ENCODE measurements at regions not wholly inside any gene's neighbourhood (a gene's known extent, or its start where the extent isn't known, plus 50 kb on each side); places are given as distances from the start of the nearest gene placed in this dataset.
"Not testable (repeated sequence)": the region's sequence is repeated elsewhere in the genome, so short reads cannot be mapped to it uniquely, and the experiment has no call there.

- DNase-seq (ENCODE audit: low read depth) = no peak
These were observed 63.1 kb downstream of the MTNR1B start for GRCh38 chr11:93032580-93032979.

DNA sequence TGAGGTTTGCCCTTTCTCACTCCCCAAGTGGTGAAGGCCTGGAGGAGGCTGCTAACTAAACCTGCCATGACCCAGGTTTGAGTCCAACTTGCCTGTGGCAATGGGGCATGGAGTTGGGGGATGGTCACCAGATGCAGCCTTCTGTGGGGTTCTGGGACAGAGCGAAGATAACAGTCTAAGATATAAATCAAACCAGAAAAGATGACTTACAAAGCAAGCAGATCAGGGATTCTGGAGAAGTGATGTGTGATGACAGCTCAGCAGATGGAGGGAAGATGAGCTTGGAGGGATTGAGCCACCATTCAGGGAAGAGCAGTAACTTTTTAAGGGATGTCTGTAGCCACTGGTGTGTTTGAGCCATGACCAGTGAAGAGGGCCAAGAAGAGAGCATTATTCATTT is 63.6 kb downstream of the MTNR1B start:
- no peak for DNase-seq (ENCODE audit: low read depth)

GRCh38 chr11:93034031-93034722 is 64.7 kb downstream of the MTNR1B start:
- DNase-seq (ENCODE audit: low read depth) = no peak

GRCh38 chr11:93034723-93035039 is 65.2 kb downstream of the MTNR1B start:
- DNase-seq (ENCODE audit: low read depth) = no peak

DNA sequence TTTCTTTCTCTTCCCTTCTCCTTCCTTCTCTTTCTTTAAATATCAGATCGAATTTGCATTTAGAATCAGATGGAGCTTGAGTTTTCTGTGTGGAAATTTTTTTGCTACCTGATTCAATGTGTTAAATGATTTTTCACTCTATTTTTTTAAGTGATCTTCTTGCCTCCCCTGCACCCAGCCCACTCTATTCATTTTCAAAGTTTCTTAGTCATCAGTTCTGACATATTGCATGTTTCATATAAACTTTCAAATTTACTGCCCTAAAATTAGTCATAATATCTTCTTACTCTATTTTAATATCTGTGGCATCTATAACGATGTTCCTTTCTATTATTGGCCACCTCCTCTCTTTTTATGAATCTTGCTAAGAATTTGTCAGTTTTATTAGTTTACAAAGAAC is 69.1 kb downstream of the MTNR1B start:
- no peak for DNase-seq (ENCODE audit: low read depth)

GRCh38 chr11:93039531-93040240 is 70.2 kb downstream of the MTNR1B start:
- DNase-seq (ENCODE audit: low read depth) = no peak

GRCh38 chr11:93041682-93042081 is 72.2 kb downstream of the MTNR1B start:
- DNase-seq (ENCODE audit: low read depth) = no peak

DNA sequence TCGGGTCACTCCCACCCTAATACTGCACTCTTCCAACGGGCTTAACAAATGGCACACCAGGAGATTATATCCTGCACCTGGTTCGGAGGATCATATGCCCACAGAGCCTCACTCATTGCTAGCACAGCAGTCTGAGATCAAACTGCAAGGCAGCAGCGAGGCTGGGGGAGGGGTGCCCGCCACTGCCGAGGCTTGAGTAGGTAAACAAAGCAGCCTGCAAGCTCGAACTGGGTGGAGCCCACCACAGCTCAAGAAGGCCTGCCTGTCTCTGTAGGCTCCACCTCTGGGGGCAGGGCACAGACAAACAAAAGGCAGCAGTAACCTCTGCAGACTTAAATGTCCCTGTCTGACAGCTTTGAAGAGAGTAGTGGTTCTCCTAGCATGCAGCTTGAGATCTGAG is 73.7 kb downstream of the MTNR1B start:
- DNase-seq (ENCODE audit: low read depth) = not testable (repeated sequence)

GRCh38 chr11:93049740-93050139 is 80.3 kb downstream of the MTNR1B start:
- no peak for DNase-seq (ENCODE audit: low read depth)

DNA sequence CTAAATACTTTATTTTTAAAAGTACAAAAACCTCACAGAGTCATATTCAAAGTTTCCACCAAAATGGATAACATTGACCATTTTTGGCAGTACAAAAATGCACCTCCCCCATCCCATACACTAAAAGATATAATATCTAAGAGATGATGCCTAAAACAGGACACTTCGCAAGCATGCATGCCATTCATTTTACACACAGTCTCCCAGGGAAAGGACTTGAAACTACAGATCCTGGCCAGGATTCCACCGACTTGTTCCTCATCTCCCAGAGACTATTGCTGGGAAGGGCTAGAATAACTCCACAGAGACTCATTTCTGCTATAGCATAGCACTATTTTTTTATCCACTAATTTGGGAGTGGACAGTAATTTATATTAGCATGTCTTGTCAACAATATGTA is 81.7 kb downstream of the MTNR1B start:
- peak; percentile 40 for DNase-seq (ENCODE audit: low read depth)

DNA sequence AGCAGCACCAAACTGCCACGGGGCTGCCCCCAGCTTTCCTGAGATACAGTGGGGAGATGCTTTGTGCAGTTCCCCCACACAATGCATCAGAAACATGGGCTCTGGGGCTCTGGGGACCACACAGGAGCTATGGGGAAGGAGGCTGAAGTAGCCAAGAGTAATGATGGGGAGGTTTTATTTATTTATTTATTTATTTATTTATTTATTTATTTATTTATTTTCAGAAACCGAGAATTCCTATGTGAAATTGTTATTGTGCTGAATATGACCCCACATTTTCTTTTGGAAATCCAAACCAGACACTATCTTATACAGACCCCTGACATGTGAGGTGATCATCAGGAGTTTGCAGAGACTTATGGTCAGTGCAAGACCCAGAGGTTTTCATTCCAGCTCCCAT is 84.4 kb downstream of the MTNR1B start:
- no peak for DNase-seq (ENCODE audit: low read depth)

- DNase-seq (ENCODE audit: low read depth) = no peak
These were observed 84.8 kb downstream of the MTNR1B start for GRCh38 chr11:93054279-93054678.

GRCh38 chr11:93054881-93055280 is 85.4 kb downstream of the MTNR1B start:
- DNase-seq (ENCODE audit: low read depth) = peak; percentile 94

GRCh38 chr11:93059117-93059957 is 89.9 kb downstream of the MTNR1B start:
- peak; percentile 57 for DNase-seq (ENCODE audit: low read depth)

GRCh38 chr11:93063086-93063485 is 93.6 kb downstream of the MTNR1B start:
- no peak for DNase-seq (ENCODE audit: low read depth)

DNA sequence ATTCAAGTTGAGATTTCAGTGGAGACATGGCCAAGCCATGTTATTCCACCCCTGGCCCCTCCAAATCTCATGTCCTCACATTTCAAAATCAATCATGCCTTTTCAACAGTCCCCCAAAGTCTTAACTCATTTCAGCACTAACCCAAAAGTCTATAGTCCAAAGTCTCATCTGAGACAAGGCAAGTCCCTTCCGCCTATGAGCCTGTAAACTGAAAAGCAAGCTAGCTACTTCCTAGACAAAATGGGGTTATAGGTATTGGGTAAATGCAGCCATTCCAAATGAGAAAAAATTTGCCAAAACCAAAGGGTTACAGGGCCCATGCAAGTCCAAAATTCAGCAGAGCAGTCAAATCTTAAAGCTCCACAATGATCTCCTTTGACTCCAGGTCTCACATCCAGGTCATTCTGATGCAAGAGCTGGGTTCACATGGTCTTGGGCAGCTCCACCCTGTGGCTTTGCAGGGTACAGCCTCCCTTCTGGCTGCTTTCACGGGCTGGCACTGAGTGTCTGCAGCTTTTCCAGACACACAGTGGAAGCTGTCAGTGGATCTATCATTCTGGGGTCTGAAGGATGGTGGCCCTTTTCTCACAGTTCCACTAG is 95.7 kb downstream of the MTNR1B start:
- not testable (repeated sequence) for DNase-seq (ENCODE audit: low read depth)

GRCh38 chr11:93067881-93068390 is 98.5 kb downstream of the MTNR1B start:
- no peak for DNase-seq (ENCODE audit: low read depth)

DNA sequence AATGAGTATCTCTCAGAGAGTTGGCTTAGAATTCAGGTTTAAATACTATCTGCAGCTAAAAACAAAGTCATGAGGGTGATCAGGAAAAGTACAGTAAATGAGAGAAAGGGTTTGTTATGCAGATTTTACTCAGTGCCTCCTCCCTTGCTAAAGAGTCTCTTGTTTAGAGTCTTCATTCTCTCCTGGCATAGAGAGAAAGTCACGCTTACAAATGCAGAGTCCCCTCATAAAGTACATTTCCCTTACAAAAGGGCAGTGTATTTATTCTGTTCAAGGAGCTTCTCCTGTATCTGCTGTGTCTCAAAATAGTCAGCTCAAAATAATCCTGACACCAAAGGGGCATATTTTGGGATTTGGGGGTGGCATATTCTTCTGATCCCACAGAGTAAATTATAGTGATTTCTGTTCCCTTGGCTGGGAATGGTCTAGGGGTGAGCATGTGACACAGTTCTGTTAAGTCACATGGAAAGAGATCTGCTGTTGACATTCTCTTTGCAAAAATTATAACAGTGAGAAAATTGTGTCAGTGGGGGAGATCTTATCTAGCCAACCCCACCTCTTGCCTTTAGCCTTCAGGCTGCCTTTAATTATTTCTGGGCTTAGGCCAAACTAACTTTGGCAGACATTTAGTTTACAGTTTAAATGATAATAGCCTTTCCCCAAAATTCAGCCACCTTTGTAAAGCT is 102.9 kb downstream of the MTNR1B start:
- no peak for DNase-seq (ENCODE audit: low read depth)

DNA sequence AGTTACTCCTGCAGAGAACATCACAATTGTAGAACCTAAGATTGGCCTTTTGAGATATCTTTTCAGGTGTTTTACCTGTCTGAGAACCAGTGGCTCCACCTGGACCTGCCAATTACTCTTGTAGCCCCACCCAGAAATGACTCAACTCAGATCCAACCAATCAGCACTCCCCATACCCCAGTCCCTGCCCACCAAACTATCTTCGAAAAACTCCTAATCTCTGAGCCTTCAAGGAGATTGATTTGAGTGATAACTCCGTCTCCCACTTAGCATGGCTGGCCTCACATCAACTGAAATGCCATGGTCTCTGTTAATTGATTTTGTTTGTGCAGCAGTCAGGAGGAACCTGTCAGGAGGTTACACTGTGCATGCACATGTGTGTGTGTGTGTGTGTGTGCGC is 103.6 kb downstream of the MTNR1B start:
- no peak for DNase-seq (ENCODE audit: low read depth)

DNA sequence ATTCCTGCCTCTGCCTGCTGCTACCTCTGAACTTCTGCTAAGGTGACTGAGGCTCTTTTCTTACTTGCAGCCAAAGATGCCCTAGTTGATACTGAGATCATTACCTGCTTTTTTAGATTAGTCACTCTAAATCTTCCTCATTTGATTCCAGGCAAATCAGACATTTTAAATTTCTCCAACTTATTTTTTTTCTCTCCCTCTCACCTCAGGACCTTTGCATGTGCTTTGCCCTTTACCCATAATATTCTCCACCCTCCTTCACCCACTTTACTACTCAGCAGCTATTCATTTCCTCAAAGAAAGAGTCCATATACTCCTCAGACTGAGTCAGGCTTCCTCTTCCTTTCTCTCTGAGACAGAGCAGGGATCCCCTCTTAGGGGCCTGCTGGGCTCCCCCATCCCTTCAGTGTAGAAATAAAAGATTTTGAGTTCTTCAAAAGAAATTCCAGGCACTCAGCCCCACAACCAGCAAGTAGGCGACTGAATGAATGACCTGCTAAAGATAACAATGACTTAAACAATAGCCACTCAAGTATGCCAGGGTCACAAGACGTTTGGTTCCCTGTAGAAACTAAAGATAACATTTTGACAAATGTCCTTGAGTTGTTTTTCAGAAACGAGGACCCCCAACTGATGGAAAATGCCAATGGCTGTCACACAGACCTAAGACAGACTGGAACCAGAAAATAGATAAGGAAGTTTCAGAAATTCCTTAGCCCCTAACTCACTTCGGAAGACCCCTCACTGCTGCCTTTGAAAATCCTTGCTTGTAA is 104.2 kb downstream of the MTNR1B start:
- DNase-seq (ENCODE audit: low read depth) = no peak

DNA sequence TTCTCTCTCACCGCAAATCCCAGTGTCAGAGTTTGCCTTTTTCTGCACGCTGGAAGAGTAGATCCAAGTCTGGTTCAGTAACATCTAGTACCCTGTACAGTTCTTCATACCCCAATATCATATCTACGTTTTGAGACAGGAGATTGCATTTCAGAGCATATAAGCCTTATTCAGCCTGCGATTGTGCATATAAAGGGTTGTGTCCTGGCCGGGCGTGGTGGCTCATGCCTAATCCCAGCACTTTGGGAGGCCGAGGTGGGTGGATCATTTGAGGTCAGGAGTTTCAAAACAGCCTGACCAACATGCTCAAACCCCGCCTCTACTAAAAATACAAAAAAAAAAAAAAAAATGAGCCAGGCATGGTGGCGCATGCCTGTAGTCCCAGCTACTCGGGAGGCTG is 104.9 kb downstream of the MTNR1B start:
- no peak for DNase-seq (ENCODE audit: low read depth)

Data from fibroblast of the conjunctiva (primary cell).